ENCODE measurements at regions not wholly inside any gene's neighbourhood (a gene's known extent, or its start where the extent isn't known, plus 50 kb on each side); places are given as distances from the start of the nearest gene placed in this dataset.

DNA sequence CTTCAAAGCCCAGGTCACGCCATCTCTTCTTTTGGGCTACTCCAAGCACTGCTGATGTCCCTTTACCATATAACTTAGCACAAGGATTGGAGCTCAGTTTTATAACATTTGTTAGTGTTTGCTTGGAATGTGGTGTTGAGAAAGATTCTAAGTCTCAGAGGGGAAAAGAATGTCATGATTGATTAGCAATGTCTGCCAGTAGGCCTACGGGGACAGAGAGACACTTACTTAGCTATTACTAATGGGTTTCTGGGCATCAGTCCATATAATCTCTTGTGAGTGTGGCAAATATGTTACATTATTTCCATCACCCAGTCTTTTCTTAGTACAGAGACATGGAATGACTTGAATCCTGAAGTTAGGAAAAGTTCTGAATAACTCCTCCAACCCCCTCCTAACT, 75.4 kb upstream of the FSHB start:
- DNase-seq (ENCODE audit: low read depth) = no peak

DNA sequence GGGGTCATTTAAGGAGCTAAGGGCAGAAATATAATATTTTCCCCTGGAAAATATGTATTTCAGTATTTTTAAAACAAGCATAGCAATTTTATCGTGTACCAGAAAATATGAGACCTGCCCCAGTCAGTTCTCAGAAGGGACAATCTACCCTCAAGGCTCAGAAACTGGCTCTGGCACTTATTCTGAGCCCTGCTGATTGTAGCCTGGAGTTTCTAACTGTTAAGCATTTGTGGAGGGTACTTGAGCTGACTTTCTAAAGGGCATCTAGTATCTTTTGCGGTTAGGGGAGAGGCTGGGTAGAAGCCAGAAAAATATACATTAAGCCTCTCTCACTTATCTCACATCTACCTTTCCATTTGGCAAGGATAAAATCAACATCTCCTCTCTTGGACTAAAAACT, 71.3 kb upstream of the FSHB start:
- no peak for DNase-seq (ENCODE audit: low read depth)

DNA sequence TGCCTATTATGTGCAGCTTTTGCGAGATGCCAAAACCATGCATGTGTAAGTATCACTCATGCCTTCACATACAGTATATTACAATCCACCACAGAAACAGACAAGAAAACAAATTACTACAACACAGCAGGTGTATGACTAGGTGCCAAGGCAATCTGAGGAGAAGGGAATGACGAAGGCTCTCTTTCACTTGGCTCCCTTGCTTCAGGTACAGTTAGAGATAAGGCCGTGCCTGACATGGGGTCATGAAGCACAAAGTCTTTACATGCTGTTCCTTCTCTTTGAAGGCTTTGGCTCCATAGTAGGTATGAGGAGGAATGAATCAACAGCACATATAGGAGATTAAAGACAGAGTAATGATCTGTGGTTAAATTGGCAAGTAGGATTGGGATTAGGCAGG, 65.2 kb upstream of the FSHB start:
- no peak for DNase-seq (ENCODE audit: low read depth)

DNA sequence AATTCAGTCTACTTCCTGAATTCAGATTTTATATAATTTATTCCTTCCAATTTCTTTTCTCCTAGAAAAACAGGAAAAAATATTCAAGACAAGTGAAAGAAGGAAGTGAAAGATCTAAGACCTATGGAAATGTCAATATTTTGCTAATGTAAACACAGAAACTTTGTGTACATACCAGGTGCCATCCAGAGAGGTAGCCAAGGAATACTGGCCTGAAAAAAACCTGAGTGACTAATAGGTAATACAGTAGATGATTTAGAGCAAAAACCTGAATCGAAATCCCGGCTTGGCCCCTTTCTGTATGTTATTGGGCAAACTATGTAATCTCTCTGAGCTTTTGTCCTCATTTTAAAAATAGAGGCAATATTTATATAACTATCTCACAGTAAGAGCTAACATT, 59.2 kb upstream of the FSHB start:
- no peak for DNase-seq (ENCODE audit: low read depth)

DNA sequence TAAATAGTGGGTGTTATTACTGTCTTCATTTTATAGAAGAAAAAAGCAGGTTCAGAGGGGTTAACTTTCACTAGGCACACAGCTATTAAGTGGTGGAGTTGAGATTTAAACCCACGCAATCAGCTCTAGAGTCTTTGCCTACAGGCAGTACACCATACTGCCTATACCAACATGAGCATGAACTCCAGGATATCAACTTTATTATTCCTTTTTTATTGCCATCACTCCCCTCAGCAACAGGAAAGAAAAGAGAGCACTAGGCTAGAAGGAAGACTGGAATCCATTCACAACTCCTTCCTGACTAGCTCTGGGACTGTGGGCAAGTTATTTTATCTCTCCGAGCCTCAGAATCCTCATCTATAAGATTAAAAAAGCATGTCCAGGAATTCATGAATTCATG, 58.7 kb upstream of the FSHB start:
- DNase-seq (ENCODE audit: low read depth) = no peak

DNA sequence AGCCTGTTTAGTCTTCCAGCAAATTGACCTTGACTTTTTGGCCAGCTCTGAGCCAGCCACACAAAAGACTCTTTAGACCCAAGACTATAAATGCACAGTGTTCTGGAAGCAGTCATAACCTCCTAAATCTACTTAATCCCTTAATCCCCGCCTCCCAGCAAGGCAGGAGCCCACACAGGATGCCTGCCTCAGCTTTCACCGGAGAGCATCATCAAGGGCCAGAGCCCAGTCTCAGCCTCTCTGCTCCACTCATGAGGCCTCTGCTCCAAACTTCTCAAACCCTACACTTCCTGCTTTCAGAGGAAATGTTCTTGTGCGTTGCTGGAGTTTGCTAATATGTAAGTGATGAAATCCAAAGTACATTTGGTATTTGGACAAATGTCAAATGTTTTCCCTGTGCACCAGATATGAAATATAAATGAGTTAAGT, 57.9 kb upstream of the FSHB start:
- no peak for DNase-seq (ENCODE audit: low read depth)

DNA sequence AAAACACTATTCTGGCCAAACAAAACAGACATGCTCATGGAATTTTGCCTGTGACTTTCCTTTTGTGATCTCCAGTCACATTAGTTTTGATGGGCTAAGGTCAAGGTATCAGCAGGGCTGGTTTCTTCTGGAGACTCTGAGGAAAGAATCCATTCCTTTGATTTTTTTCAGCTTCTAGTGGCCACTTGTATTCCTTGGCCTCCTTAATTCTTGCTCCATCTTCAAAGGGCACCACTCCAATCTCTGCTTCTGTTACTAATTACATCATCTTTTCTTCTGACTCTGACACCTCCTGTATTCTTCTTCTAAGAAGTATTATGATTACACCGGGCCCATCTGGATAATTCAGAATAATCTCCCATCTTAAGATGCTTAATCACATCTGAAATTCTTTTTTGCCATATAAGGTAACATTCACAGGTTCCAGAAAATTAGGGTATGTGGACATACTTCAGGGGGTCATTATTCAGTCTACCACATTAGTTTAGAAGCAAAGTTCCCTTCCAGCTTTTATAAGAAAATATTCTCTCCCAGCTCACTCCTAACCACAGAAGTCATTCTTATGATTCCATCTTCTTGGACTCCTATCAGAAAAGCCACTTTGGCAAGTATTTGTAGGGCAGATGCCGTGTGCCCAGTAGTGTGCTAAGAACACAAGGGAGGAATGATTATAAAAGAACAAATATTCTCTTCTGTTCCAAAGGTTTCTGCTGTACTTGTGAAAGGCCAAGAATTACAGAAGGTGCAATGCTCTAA, 56.4 kb upstream of the FSHB start:
- no peak for DNase-seq (ENCODE audit: low read depth)

Measured in LHCN-M2 (cell line).